ENCODE measurements at regions not wholly inside any gene's neighbourhood (a gene's known extent, or its start where the extent isn't known, plus 50 kb on each side); places are given as distances from the start of the nearest gene placed in this dataset.
A peak's percentile ranks its signal among the peaks of the same experiment; 100 is the strongest.
"Not testable (repeated sequence)": the region's sequence is repeated elsewhere in the genome, so short reads cannot be mapped to it uniquely, and the experiment has no call there.

- DNase-seq: not testable (repeated sequence)
These were observed 56.2 kb upstream of the CCZ1B start for GRCh38 chr7:6882321-6882721.

- DNase-seq: not testable (repeated sequence)
These were observed 57.7 kb upstream of the CCZ1B start for GRCh38 chr7:6883756-6884155.

- no peak for DNase-seq
These were observed 60.1 kb upstream of the CCZ1B start for GRCh38 chr7:6886198-6886597.

- not testable (repeated sequence) for DNase-seq
These were observed 62.4 kb upstream of the CCZ1B start for GRCh38 chr7:6888267-6889045.

DNA sequence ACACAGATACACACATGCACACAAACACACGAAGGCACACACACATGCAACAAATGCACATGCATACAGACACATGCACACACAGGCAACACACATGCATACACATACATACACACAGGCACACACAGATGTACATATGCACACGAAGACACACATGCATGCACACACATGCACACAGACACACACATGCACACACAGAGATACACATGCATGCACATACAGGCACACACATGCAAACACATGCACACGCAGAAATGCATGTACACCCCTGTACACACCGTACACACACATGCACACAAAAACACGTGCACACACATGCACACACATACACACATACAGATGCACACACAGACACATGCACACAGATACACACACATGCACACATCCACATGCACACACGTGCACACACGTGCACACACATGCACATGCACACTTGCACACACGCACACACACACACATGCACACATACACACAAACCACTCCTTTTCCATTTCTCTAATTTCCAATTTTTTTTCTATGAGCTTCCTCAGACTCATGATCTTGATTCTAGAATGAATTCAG is 63.3 kb upstream of the CCZ1B start:
- DNase-seq: no peak

GRCh38 chr7:6902097-6902518 is 76.0 kb upstream of the CCZ1B start:
- not testable (repeated sequence) for DNase-seq

GRCh38 chr7:6903289-6903688 is 77.2 kb upstream of the CCZ1B start:
- DNase-seq: not testable (repeated sequence)

- DNase-seq: not testable (repeated sequence)
These were observed 77.7 kb upstream of the CCZ1B start for GRCh38 chr7:6903792-6904191.

GRCh38 chr7:6917258-6917657 is 91.2 kb upstream of the CCZ1B start:
- DNase-seq: no peak

GRCh38 chr7:6919169-6919568 is 93.1 kb upstream of the CCZ1B start:
- not testable (repeated sequence) for DNase-seq

GRCh38 chr7:6924523-6924922 is 98.4 kb upstream of the CCZ1B start:
- not testable (repeated sequence) for DNase-seq

DNA sequence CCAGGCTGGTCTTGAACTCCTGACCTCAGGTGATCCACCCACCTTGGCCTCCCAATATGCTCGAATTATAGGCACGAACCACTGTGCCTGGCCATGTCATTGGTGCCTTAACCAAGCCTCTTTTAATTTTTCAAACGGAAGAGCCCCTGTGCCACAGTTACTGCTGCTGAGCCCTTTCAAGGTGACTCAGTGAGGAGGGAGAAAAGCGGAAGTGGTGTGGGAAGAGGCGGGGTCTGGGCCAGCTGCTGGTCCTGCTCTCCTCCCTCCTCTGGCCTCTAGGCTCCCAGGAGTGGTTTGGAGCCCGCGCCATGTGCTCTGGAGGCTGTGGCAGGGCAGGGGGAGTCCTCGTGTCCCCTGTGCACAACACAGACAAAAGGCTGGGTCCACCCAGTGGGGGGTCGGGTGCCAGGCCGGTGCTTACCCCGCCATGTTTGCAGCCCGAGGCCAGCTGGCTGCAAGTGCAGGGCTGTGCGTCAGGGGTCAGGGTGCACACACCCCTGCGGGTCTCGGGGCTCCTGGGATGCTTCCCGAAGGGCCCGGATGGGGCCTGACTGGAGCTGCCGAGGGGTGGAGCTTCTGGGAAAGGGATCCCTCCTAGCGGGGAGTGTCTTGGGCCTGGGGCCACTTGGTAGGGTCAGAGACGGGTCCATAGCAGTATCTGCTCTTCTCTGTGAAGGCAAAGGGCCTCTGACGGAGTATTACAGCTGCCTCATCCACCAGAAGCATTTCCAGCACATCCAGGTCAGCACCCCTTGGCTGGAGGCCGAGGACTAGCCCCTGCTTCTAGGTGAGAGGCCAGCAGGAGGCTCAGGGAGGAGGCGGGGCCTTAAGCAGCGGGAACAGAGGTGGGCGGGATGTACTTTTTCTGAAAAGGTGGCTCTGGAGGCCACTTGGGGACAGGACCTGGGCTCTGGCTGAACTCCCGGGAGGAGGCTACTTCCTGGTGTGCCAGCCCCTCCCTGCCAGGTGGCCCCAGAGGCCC is 100.4 kb upstream of the CCZ1B start:
- not testable (repeated sequence) for DNase-seq

DNA sequence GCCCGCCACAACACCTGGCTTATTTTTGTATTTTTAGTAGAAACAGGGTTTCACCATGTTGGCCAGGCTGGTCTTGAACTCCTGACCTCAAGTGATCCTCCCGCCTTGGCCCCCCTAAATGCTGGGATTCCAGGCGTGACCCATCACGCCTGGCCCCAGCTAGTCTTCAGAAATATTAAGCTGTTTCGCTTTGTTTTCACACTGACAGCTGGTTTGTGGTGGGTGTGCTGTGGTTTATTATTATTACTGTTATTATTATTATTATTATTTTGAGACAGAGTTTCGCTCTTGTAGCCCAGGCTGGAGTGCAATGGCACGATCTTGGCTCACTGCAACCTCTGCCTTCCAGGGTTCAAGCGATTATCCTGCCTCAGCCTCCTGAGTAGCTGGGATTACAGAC is 101.6 kb upstream of the CCZ1B start:
- DNase-seq: not testable (repeated sequence)

GRCh38 chr7:6929588-6929987 is 103.5 kb upstream of the CCZ1B start:
- DNase-seq: not testable (repeated sequence)

GRCh38 chr7:6930081-6930635 is 104.1 kb upstream of the CCZ1B start:
- not testable (repeated sequence) for DNase-seq

- peak; percentile 42 for DNase-seq
These were observed 104.7 kb upstream of the CCZ1B start for GRCh38 chr7:6930787-6931186.

DNA sequence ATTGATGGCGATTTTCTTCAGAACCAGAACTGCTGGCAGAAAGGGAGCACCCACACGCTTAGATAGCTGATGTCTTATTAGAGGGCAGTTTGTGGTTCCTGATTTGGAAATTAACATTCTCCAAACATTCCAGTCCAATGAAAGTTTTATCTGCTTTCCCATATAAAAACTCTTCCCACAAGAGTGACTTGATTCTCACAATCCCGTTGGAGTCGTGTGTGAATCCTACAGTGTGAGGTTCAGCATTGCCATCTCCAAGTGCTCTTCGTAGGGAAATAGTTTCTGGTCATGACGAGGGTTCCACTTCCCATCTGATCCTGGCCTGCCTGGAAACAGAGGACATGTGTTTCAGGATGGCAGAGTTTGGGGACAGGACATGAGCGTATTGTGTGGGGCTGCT is 105.4 kb upstream of the CCZ1B start:
- DNase-seq: not testable (repeated sequence)

GRCh38 chr7:6933954-6934632 is 108.0 kb upstream of the CCZ1B start:
- DNase-seq: not testable (repeated sequence)

DNA sequence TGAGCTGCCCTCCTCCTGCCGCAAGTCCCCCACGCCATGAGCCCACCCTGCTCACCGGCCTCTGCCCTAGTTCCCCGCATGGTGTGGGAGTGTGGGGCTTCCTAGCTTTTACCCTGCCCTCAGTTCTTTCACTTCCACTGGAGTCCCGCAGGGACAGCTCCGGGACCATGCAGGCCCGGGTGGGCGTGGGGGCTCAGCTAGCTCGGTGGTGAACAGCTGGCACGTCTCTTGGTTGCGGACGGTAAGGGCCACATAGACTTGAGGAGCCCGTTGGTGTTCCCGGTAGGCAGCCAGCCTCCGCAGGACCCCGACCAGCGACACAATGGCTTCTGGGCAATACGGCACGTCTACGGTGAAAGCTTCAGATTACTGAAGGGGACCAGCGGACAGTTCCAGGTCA is 108.9 kb upstream of the CCZ1B start:
- DNase-seq: no peak

- DNase-seq: not testable (repeated sequence)
These were observed 110.6 kb upstream of the CCZ1B start for GRCh38 chr7:6936626-6937025.

DNA sequence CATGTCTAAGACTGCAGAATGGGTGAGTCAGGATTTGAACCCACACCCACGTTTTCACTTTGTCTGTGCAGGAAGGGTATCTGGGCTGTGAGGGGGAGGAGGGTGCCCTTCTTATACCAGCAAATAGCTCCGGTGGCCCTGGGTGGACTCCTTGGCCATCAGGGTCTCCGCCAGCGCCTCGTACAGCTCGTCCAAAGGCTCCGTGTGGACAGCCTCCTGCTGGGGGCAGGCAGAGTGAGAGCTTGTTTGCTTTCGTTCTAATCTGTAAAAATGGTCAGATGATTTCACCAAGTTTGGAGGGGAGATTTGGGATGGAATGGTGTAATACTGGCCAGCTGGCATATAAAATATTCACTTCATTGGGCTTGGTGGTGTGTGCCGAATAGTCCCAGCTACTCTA is 111.7 kb upstream of the CCZ1B start:
- DNase-seq: not testable (repeated sequence)

DNA sequence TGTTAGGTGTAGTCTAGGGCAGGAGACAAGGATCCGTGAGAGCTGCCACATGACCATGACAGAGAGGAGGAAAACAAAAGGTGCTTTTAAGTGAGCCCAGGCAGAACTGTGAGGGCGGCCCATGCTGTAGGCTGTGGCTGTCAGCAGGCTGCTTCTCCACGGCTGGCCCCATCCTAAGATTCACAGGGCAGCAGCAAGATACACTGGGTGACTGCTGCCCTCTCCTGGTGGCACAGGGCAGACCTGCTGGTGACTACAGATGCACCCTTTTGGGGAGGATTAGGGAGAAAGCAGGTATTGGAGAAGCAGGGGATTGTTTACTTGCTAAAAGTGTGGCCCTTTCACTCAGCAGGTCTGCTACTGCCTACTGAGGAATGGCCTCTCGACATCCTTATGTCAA is 112.2 kb upstream of the CCZ1B start:
- DNase-seq: not testable (repeated sequence)

All from activated CD4-positive, CD25-positive, alpha-beta regulatory T cell treated with anti-CD3 and anti-CD28 coated beads, Interleukin-2, amount 50 U/mL, for 72 hours (primary cell).